GM23248 (cell line): ENCODE measurements at regions not wholly inside any gene's neighbourhood (a gene's known extent, or its start where the extent isn't known, plus 50 kb on each side); places are given as distances from the start of the nearest gene placed in this dataset.

ENCODE experiments used
- DNase-seq: peaks from one replicate; pipeline ENCODE4 v3.0.0-alpha.2; 2015
- H2AFZ ChIP-seq: fragments of 200-600 bp; sonication (generic); 2 replicates; pipeline ENCODE4 v1.6.1; 2016; ENCODE audit warnings: antibody characterized with exemption
- H3F3A ChIP-seq: fragments of 200-600 bp; sonication (generic); 2 replicates; pipeline ENCODE4 v1.6.1; 2016; ENCODE audit warnings: mild to moderate bottlenecking, antibody characterized with exemption, mixed run types; ENCODE audit not compliant: insufficient read depth
- H3K27ac ChIP-seq: fragments of 200-600 bp; sonication (generic); 2 replicates; pipeline ENCODE4 v1.5.1; 2016; ENCODE audit warnings: mild to moderate bottlenecking
- H3K27me3 ChIP-seq: fragments of 200-600 bp; sonication (generic); replicated peaks from 2 replicates; pipeline ENCODE4 v1.6.1; 2016; ENCODE audit warnings: mild to moderate bottlenecking; ENCODE audit not compliant: insufficient read depth
- H3K36me3 ChIP-seq: fragments of 200-600 bp; sonication (generic); 2 replicates; pipeline ENCODE4 v1.6.1; 2016; ENCODE audit warnings: low read depth, mild to moderate bottlenecking
- H3K4me1 ChIP-seq: fragments of 200-600 bp; sonication (generic); 2 replicates; pipeline ENCODE4 v1.6.1; 2016; ENCODE audit warnings: mild to moderate bottlenecking; ENCODE audit not compliant: insufficient read depth
- H3K4me2 ChIP-seq: fragments of 200-600 bp; sonication (generic); one replicate; pipeline ENCODE4 v1.6.1; 2016; ENCODE audit warnings: mild to moderate bottlenecking; ENCODE audit not compliant: unreplicated experiment
- H3K4me3 ChIP-seq: fragments of 200-600 bp; sonication (generic); 2 replicates; pipeline ENCODE4 v1.5.1; 2016; ENCODE audit warnings: mild to moderate bottlenecking
- H3K79me2 ChIP-seq: fragments of 200-600 bp; sonication (generic); 2 replicates; pipeline ENCODE4 v1.6.1; 2016; ENCODE audit warnings: mild to moderate bottlenecking; ENCODE audit not compliant: insufficient read depth
- H3K9ac ChIP-seq: fragments of 200-600 bp; sonication (generic); 2 replicates; pipeline ENCODE4 v1.6.1; 2016; ENCODE audit warnings: mild to moderate bottlenecking
- H3K9me2 ChIP-seq: fragments of 200-600 bp; sonication (generic); 2 replicates; pipeline ENCODE4 v1.6.1; 2016; ENCODE audit warnings: mixed run types, mild to moderate bottlenecking, moderate library complexity; ENCODE audit not compliant: insufficient read depth
- H3K9me3 ChIP-seq: fragments of 200-600 bp; sonication (generic); one replicate; pipeline ENCODE4 v1.6.1; 2017; ENCODE audit warnings: low read depth
- H4K20me1 ChIP-seq: fragments of 200-600 bp; sonication (generic); 2 replicates; pipeline ENCODE4 v1.6.0; 2016; ENCODE audit not compliant: insufficient read depth
- EZH2 ChIP-seq: fragments of 200-600 bp; sonication (generic); IDR thresholded peaks from 2 replicates; pipeline ENCODE4 v1.6.1; 2018; ENCODE audit warnings: antibody characterized with exemption, mild to moderate bottlenecking; ENCODE audit not compliant: insufficient read depth, poor library complexity, severe bottlenecking
- EZH2phosphoT487 ChIP-seq: fragments of 200-600 bp; sonication (generic); IDR thresholded peaks from 2 replicates; pipeline ENCODE4 v1.6.1; 2018; ENCODE audit warnings: antibody characterized with exemption, moderate library complexity, mild to moderate bottlenecking, low read depth; ENCODE audit not compliant: insufficient read depth
- WGBS, 2 experiments: methylation state at CpG; one replicate each; pipeline ENCODE4 v1.1.6; 2015 to 2017; ENCODE audit warnings: low lambda C conversion rate in 2 of 2, low coverage in 1 of 2; ENCODE audit errors: missing lambda C conversion rate in 2 of 2; 5-methylcytosine and 5-hydroxymethylcytosine counted together
- in situ Hi-C: fragments of 300-500 bp; cut with MboI; formaldehyde crosslinking; loops from 2 replicates; pipeline ENCODE4 v1.15.0; 2020

DNA sequence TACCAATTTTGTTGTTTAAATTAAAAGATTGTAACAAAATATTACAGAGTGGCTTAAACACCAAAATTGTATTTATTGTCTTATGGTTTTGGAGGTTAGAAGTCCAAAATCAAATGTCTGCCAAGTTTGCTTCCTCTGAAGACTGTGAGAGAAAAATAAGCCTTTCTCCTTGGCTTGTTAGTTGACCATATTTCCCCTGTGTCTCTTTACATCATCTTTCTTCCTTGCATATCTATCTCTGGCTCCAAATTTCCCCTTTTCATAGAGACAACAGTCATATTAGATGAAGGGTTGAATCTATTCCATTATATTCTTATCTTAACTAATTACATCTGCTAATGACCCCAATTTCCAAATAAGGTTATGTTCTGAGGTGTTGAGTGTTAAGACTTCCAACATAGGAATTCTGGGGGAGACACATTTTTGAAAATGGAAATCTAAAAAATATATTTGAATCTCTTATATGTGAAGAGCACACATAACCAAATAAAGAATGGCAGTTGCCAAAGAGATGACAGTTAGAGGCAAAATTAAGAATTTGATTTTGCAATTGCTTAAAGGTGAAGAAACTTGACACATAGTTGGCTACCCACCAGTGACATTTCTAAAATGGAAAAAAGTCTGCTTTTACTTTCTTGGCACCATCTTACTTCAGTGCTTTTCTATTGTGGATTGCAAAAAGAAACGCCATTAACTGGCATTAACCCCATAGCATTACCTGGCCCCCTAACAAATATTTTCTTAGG is 407.2 kb downstream of the FSCB start:
- no peaks in the 10 kb centered on the region for H3K9me2 ChIP-seq
- no peaks in the 10 kb centered on the region for H3K9me3 ChIP-seq
- in situ Hi-C loops = no loop called here
- H3K4me1 ChIP-seq = no peaks in the 10 kb centered on the region
- WGBS, 2 experiments = 32 to 35% methylated on average over 1 of the region's 1 CpG
- no peak for DNase-seq
- H3K4me3 ChIP-seq = no peak overlapping the region
- no peaks in the 10 kb centered on the region for H3F3A ChIP-seq
- no peak overlapping the region for H2AFZ ChIP-seq
- H4K20me1 ChIP-seq = no peaks in the 10 kb centered on the region
- no peak overlapping the region for H3K4me2 ChIP-seq
- TF ChIP-seq EZH2 (no peak), EZH2phosphoT487 (no peak)
- no peaks in the 10 kb centered on the region for H3K27me3 ChIP-seq
- H3K9ac ChIP-seq = no peak overlapping the region
- H3K79me2 ChIP-seq = no peaks in the 10 kb centered on the region
- H3K36me3 ChIP-seq = no peaks in the 10 kb centered on the region
- H3K27ac ChIP-seq = no peak overlapping the region

DNA sequence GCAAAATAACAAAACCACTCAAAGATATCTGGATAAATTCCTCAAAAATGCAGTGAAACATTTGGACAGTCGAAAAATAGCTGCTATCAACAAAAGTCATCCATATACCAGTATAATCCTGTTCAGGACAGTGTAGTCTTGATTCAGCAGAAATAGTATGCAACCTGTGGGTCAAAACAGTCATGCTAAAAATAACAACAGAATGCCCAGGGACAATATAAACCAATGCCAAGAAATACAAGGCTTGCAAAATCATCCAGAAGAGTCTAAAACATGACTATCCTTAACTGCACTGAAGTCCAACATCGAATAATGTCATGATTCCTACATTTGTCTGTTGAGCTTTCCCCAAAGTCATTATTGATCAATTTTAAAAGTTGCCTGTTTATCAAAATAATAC is 425.9 kb downstream of the FSCB start:
- 5 to 8% methylated on average over 2 of the region's 2 CpGs for WGBS, 2 experiments

GRCh38 chr14:44070046-44070445 is 437.0 kb downstream of the FSCB start:
- Histone ChIP-seq H4K20me1 (no peaks in the 10 kb centered on the region), H3K9me3 (peaks cover 6% of the 10 kb centered on the region), H3F3A (no peaks in the 10 kb centered on the region), H3K4me1 (no peaks in the 10 kb centered on the region), H3K4me3 (no peak overlapping the region), H3K4me2 (no peak overlapping the region), H3K79me2 (no peaks in the 10 kb centered on the region), H3K9ac (no peak overlapping the region), H3K27me3 (no peaks in the 10 kb centered on the region), H3K27ac (no peak overlapping the region), H2AFZ (no peak overlapping the region), H3K9me2 (no peaks in the 10 kb centered on the region), H3K36me3 (no peaks in the 10 kb centered on the region)
- WGBS, 2 experiments = 28 to 34% methylated on average over 3 of the region's 3 CpGs
- in situ Hi-C loops = no loop called here
- no peak for DNase-seq
- TF ChIP-seq EZH2phosphoT487 = no peak

More for the DNA sequence above, 425.9 kb downstream of the FSCB start:
- H3K4me2 ChIP-seq = no peak overlapping the region
- DNase-seq = no peak
- in situ Hi-C loops = no loop called here
- no peak overlapping the region for H3K4me3 ChIP-seq
- H3K9me3 ChIP-seq = no peaks in the 10 kb centered on the region
- H3F3A ChIP-seq = no peaks in the 10 kb centered on the region
- TF ChIP-seq EZH2 (no peak), EZH2phosphoT487 (no peak)
- no peaks in the 10 kb centered on the region for H4K20me1 ChIP-seq
- H2AFZ ChIP-seq = no peak overlapping the region
- H3K9me2 ChIP-seq = no peaks in the 10 kb centered on the region
- H3K9ac ChIP-seq = no peak overlapping the region
- H3K79me2 ChIP-seq = no peaks in the 10 kb centered on the region
- no peaks in the 10 kb centered on the region for H3K36me3 ChIP-seq
- no peaks in the 10 kb centered on the region for H3K27me3 ChIP-seq
- H3K4me1 ChIP-seq = no peaks in the 10 kb centered on the region
- no peak overlapping the region for H3K27ac ChIP-seq

- WGBS, 2 experiments = 29 to 35% methylated on average over 3 of the region's 3 CpGs
- no peaks in the 10 kb centered on the region for H3K4me1 ChIP-seq
- H3K9me3 ChIP-seq = no peaks in the 10 kb centered on the region
- H3K4me3 ChIP-seq = no peak overlapping the region
- no peaks in the 10 kb centered on the region for H3K36me3 ChIP-seq
- H3K79me2 ChIP-seq = no peaks in the 10 kb centered on the region
- no peaks in the 10 kb centered on the region for H3F3A ChIP-seq
- H3K27me3 ChIP-seq = no peaks in the 10 kb centered on the region
- no peak for DNase-seq
- H2AFZ ChIP-seq = no peak overlapping the region
- in situ Hi-C loops = no loop called here
- no peak overlapping the region for H3K27ac ChIP-seq
- H4K20me1 ChIP-seq = no peaks in the 10 kb centered on the region
- no peak overlapping the region for H3K9ac ChIP-seq
- no peaks in the 10 kb centered on the region for H3K9me2 ChIP-seq
- no peak overlapping the region for H3K4me2 ChIP-seq
- TF ChIP-seq EZH2 (no peak), EZH2phosphoT487 (no peak)
Measured at GRCh38 chr14:44053422-44053821, 453.7 kb downstream of the FSCB start.
